Endothelial cell of umbilical vein (primary cell): ENCODE measurements at regions not wholly inside any gene's neighbourhood (a gene's known extent, or its start where the extent isn't known, plus 50 kb on each side); places are given as distances from the start of the nearest gene placed in this dataset.

Experiments
- EZH2 ChIP-seq: IDR thresholded peaks from 2 replicates; pipeline ENCODE4 v1.6.1; 2012; ENCODE audit warnings: borderline replicate concordance, low read depth, mild to moderate bottlenecking, moderate library complexity, low read length, inconsistent platforms; ENCODE audit not compliant: severe bottlenecking
- FOS ChIP-seq: IDR thresholded peaks from 2 replicates; pipeline ENCODE4 v1.6.1; 2011; ENCODE audit warnings: mild to moderate bottlenecking, low read length, moderate library complexity, borderline replicate concordance; ENCODE audit not compliant: insufficient read depth
- JUN ChIP-seq: IDR thresholded peaks from 2 replicates; pipeline ENCODE4 v1.6.1; 2011; ENCODE audit warnings: borderline replicate concordance, low read depth; ENCODE audit not compliant: insufficient read length, insufficient read depth
- MYC ChIP-seq: IDR thresholded peaks from one replicate; pipeline ENCODE4 v1.6.1; 2011; ENCODE audit warnings: mild to moderate bottlenecking, low read depth, low read length
- POLR2A ChIP-seq: IDR thresholded peaks from 2 replicates; pipeline ENCODE4 v1.6.1; 2012; ENCODE audit warnings: low read depth, mild to moderate bottlenecking, control low read depth, low read length
- POLR2AphosphoS5 ChIP-seq: IDR thresholded peaks from 2 replicates; pipeline ENCODE4 v1.6.1; 2012; ENCODE audit warnings: low read depth, mild to moderate bottlenecking, control low read depth, low read length, moderate library complexity; ENCODE audit not compliant: insufficient read depth
- TF ChIP-seq, protein P1 (sequence below), 2 donors: IDR thresholded peaks; 1 replicate in 1 of 2; 2 replicates in 1 of 2; pipeline ENCODE4 v1.5.1; 2011; ENCODE audit warnings: low read length in 2 of 2, mild to moderate bottlenecking in 2 of 2, moderate library complexity in 2 of 2, control low read depth in 1 of 2, inconsistent platforms in 1 of 2, low read depth in 1 of 2; ENCODE audit not compliant: insufficient read depth in 1 of 2; ENCODE audit errors: extremely low read depth in 1 of 2
- TF ChIP-seq, protein P2 (sequence below): IDR thresholded peaks from 2 replicates; pipeline ENCODE4 v1.6.1; 2011; ENCODE audit not compliant: insufficient read depth, insufficient read length

DNA sequence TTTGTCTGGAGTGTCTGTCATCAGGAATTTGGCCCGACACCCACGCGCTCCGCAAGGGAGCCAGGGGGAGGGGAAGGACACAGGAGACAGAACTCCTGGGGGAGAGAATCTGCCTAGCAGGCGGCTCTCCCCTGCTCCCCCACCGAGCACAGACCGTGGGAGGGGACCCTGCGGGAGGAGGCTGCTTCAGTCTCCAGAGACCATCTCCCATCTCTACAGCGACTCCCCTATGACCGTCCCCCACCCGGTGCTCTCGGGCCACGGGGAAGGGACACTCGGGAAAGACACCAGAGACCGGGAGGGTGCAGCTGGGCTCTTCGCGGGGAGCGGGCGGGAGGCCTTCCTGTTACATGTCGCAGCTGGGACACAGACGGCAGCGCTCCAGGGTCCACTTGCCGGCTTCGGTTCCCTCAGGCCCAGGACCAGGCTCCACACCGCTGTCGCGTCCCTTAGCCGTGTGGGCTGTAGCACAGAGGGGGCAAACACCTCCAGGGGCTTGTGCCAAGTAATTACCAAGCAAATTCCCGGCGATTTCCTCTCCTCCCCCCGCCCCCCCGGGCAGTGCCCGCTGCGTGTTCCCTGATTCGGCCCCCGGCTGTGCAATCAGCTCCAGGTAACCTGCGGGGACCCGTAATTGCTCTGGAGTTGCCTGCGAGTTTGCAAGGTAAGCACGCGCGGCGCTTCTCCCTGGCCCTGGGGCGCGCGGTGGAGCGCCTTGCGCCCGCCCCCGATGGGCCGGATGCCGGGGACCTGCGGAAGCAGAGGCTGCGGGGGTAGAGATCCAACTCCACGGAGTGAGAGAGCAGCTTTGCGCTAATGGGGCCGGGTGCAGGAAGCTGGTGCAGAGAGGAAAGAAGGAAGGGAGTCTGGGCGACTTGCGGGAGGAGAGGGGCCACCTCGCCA is 155.1 kb upstream of the CADM1 start:
- TF ChIP-seq EZH2 (no peak), FOS (no peak), POLR2A (no peak), MYC (no peak), POLR2AphosphoS5 (no peak), JUN (no peak)
- TF ChIP-seq, protein P1, sequence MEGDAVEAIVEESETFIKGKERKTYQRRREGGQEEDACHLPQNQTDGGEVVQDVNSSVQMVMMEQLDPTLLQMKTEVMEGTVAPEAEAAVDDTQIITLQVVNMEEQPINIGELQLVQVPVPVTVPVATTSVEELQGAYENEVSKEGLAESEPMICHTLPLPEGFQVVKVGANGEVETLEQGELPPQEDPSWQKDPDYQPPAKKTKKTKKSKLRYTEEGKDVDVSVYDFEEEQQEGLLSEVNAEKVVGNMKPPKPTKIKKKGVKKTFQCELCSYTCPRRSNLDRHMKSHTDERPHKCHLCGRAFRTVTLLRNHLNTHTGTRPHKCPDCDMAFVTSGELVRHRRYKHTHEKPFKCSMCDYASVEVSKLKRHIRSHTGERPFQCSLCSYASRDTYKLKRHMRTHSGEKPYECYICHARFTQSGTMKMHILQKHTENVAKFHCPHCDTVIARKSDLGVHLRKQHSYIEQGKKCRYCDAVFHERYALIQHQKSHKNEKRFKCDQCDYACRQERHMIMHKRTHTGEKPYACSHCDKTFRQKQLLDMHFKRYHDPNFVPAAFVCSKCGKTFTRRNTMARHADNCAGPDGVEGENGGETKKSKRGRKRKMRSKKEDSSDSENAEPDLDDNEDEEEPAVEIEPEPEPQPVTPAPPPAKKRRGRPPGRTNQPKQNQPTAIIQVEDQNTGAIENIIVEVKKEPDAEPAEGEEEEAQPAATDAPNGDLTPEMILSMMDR (IDR thresholded peaks at IDR 0.05; ENCODE audit: extremely low read depth in 1 of 2, insufficient read depth in 1 of 2, low read depth in 1 of 2, low read length in 2 of 2), result no peak
- TF ChIP-seq, protein P2, sequence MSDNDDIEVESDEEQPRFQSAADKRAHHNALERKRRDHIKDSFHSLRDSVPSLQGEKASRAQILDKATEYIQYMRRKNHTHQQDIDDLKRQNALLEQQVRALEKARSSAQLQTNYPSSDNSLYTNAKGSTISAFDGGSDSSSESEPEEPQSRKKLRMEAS, result no peak
